CD4-positive, alpha-beta T cell treated with Interleukin-4 for 1 hour (primary cell): ENCODE measurements at regions not wholly inside any gene's neighbourhood (a gene's known extent, or its start where the extent isn't known, plus 50 kb on each side); places are given as distances from the start of the nearest gene placed in this dataset.

ENCODE experiments used
- DNase-seq, 2 donors: peaks; one replicate each; pipeline ENCODE4 v3.0.0-alpha.2; 2020 to 2022

- peak; percentile 81 to 86 for DNase-seq
These were observed 268.0 kb downstream of the BTG1 start for GRCh38 chr12:91877456-91878235.

GRCh38 chr12:91877022-91877421 is 268.6 kb downstream of the BTG1 start:
- DNase-seq: peak; percentile 97

- DNase-seq: peak in 1 of 2 donors; percentile 27
These were observed 270.0 kb downstream of the BTG1 start for GRCh38 chr12:91875671-91876070.

- no peak for DNase-seq
These were observed 271.4 kb downstream of the BTG1 start for GRCh38 chr12:91874086-91874865.

- DNase-seq: peak in 1 of 2 donors; percentile 25
These were observed 273.9 kb downstream of the BTG1 start for GRCh38 chr12:91871751-91872150.

- peak in 1 of 2 donors; percentile 80 for DNase-seq
These were observed 274.6 kb downstream of the BTG1 start for GRCh38 chr12:91870872-91871707.

GRCh38 chr12:91868054-91868453 is 277.6 kb downstream of the BTG1 start:
- no peak for DNase-seq

GRCh38 chr12:91866566-91866965 is 279.1 kb downstream of the BTG1 start:
- no peak for DNase-seq

- no peak for DNase-seq
These were observed 281.9 kb downstream of the BTG1 start for GRCh38 chr12:91863702-91864101.

GRCh38 chr12:91861554-91861953 is 284.1 kb downstream of the BTG1 start:
- no peak for DNase-seq

GRCh38 chr12:91859347-91859746 is 286.3 kb downstream of the BTG1 start:
- DNase-seq: no peak

GRCh38 chr12:91857813-91858542 is 287.7 kb downstream of the BTG1 start:
- no peak for DNase-seq

- DNase-seq: no peak
These were observed 290.9 kb downstream of the BTG1 start for GRCh38 chr12:91854725-91855124.

- no peak for DNase-seq
These were observed 292.1 kb downstream of the BTG1 start for GRCh38 chr12:91853350-91854127.

GRCh38 chr12:91852634-91853033 is 293.0 kb downstream of the BTG1 start:
- DNase-seq: no peak

GRCh38 chr12:91851741-91852477 is 293.7 kb downstream of the BTG1 start:
- peak in 1 of 2 donors; percentile 53 for DNase-seq

- DNase-seq: no peak
These were observed 299.1 kb downstream of the BTG1 start for GRCh38 chr12:91846466-91847055.

GRCh38 chr12:91845365-91845764 is 300.3 kb downstream of the BTG1 start:
- DNase-seq: no peak

GRCh38 chr12:91841822-91842221 is 303.8 kb downstream of the BTG1 start:
- DNase-seq: no peak

GRCh38 chr12:91836696-91837095 is 308.9 kb downstream of the BTG1 start:
- DNase-seq: no peak

- DNase-seq: no peak
These were observed 309.4 kb downstream of the BTG1 start for GRCh38 chr12:91836264-91836663.
